Erythroblast (primary cell): ENCODE measurements at regions not wholly inside any gene's neighbourhood (a gene's known extent, or its start where the extent isn't known, plus 50 kb on each side); places are given as distances from the start of the nearest gene placed in this dataset.

Source experiments
- GATA1 ChIP-seq: IDR thresholded peaks from 2 replicates; pipeline ENCODE4 v1.6.1; 2011; ENCODE audit warnings: low read depth, mild to moderate bottlenecking, control low read depth, low read length, moderate library complexity
- POLR2A ChIP-seq: IDR thresholded peaks from 2 replicates; pipeline ENCODE4 v1.6.1; 2011; ENCODE audit warnings: mild to moderate bottlenecking, low read length

DNA sequence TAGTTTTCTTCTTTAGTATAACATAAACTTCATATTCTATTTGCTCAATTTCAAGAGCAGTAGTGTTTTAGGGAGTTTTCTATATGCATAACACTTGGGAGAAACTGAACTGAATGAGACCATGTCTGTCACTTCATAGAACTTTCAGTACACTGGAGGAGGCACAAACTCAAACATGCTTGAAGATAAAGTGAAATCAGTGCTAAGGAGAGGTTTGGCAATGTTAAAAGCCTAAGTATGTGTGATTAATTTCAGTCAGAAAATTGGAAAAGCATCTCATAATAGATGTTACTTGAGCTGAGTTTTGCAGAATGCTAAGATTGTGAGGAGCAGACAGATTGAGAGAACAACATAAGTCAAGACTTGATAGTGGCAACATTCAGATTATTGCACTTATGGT, 411.2 kb upstream of the HS3ST1 start:
- no peak for TF ChIP-seq POLR2A
- TF ChIP-seq GATA1 = no peak
